B cell (primary cell): ENCODE measurements at regions not wholly inside any gene's neighbourhood (a gene's known extent, or its start where the extent isn't known, plus 50 kb on each side); places are given as distances from the start of the nearest gene placed in this dataset.

ENCODE experiments used
- CTCF ChIP-seq: fragments of 200-600 bp; IDR thresholded peaks from one replicate; pipeline ENCODE4 v1.8.0; 2022; ENCODE audit warnings: antibody characterized with exemption, mild to moderate bottlenecking
- EZH2 ChIP-seq: IDR thresholded peaks from 2 replicates; pipeline ENCODE4 v1.6.1; 2012; ENCODE audit warnings: borderline replicate concordance, low read depth, mild to moderate bottlenecking, moderate library complexity, low read length; ENCODE audit not compliant: insufficient read depth, poor library complexity, severe bottlenecking

DNA sequence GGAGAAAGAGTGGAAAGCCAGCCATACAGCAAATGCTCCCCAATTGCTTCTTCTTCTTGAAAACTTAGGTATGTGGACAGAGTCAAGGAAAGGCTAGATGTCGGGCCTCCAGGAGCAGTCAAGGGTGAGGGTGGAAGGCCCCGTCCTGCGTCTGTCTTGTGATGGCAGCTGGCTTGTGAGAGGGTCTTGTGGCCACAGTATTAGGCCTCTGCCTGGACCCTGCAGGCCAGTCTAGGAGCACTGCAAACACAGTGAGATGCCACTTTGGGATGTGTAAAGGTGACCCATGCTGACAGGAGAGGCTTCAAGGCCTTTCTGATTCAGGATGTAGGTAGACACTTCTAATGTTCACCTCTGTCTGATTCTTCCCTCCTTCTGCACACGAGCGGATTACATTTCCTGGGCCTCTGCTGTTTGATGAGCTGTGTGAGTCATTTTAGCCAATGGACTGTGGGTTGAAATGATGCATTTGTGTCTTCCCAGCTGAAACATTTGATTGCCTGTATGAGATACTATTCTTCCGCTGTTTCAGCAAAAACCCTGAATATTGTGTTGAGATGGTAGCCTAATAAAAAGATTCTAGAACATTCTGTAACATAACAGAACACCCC lies 135.4 kb downstream of the EMX2 start:
- TF ChIP-seq CTCF (no peak), EZH2 (no peak)
